Parathyroid adenoma (tissue), 2 donors: ENCODE measurements at regions not wholly inside any gene's neighbourhood (a gene's known extent, or its start where the extent isn't known, plus 50 kb on each side); places are given as distances from the start of the nearest gene placed in this dataset.

ENCODE experiments used
- H2AFZ ChIP-seq: fragments of 300-600 bp; sonication (generic); one replicate; pipeline ENCODE4 v1.7.0; 2017; ENCODE audit warnings: antibody characterized with exemption, mild to moderate bottlenecking
- H3K27ac ChIP-seq: fragments of 300-600 bp; sonication (generic); one replicate; pipeline ENCODE4 v1.7.0; 2017
- H3K27me3 ChIP-seq: fragments of 300-600 bp; sonication (generic); one replicate; pipeline ENCODE4 v1.7.0; 2017; ENCODE audit warnings: low read length; ENCODE audit not compliant: control insufficient read depth, insufficient read depth
- H3K36me3 ChIP-seq: fragments of 300-600 bp; sonication (generic); one replicate; pipeline ENCODE4 v1.7.0; 2017; ENCODE audit warnings: low read length; ENCODE audit not compliant: control insufficient read depth, insufficient read depth
- H3K4me1 ChIP-seq: fragments of 300-600 bp; sonication (generic); one replicate; pipeline ENCODE4 v1.7.0; 2017; ENCODE audit warnings: control low read depth
- H3K4me2 ChIP-seq: fragments of 300-600 bp; sonication (generic); one replicate; pipeline ENCODE4 v1.7.0; 2017; ENCODE audit warnings: low read length
- H3K4me3 ChIP-seq: fragments of 300-600 bp; sonication (generic); one replicate; pipeline ENCODE4 v1.7.0; 2017; ENCODE audit warnings: low read depth, low read length
- H3K79me2 ChIP-seq: fragments of 300-600 bp; sonication (generic); one replicate; pipeline ENCODE4 v1.7.0; 2017; ENCODE audit warnings: control low read depth
- H3K9ac ChIP-seq: fragments of 300-600 bp; sonication (generic); one replicate; pipeline ENCODE4 v1.7.0; 2017; ENCODE audit warnings: mild to moderate bottlenecking
- H3K9me3 ChIP-seq: fragments of 300-600 bp; sonication (generic); one replicate; pipeline ENCODE4 v1.7.0; 2017; ENCODE audit warnings: low read length; ENCODE audit not compliant: control insufficient read depth
- CTCF ChIP-seq: fragments of 300-600 bp; sonication (generic); IDR thresholded peaks from one replicate; pipeline ENCODE4 v1.7.0; 2017; ENCODE audit warnings: antibody characterized with exemption, mild to moderate bottlenecking
- donor health status: primary hyperparathyroidism.

- Histone ChIP-seq H3K4me3 (no peak overlapping the region), H3K27me3 (no peaks in the 10 kb centered on the region), H3K4me1 (no peaks in the 10 kb centered on the region), H3K9ac (no peak overlapping the region), H3K36me3 (no peaks in the 10 kb centered on the region), H3K9me3 (no peaks in the 10 kb centered on the region), H3K79me2 (no peaks in the 10 kb centered on the region), H2AFZ (no peak overlapping the region), H3K4me2 (no peak overlapping the region), H3K27ac (no peak overlapping the region)
- TF ChIP-seq CTCF: no peak
Measured at GRCh38 chr1:38436006-38436405, 389.4 kb upstream of the POU3F1 start.

GRCh38 chr1:38433084-38433722 lies 386.6 kb upstream of the POU3F1 start:
- H3K9ac ChIP-seq: no peak overlapping the region
- H3K4me2 ChIP-seq: no peak overlapping the region
- no peak overlapping the region for H3K27ac ChIP-seq

GRCh38 chr1:38431535-38432376 lies 385.2 kb upstream of the POU3F1 start:
- H3K9me3 ChIP-seq: no peaks in the 10 kb centered on the region
- no peaks in the 10 kb centered on the region for H3K79me2 ChIP-seq
- no peaks in the 10 kb centered on the region for H3K27me3 ChIP-seq
- no peak overlapping the region for H3K27ac ChIP-seq
- no peaks in the 10 kb centered on the region for H3K36me3 ChIP-seq
- no peak overlapping the region for H3K4me2 ChIP-seq
- no peak overlapping the region for H2AFZ ChIP-seq
- H3K4me3 ChIP-seq: no peak overlapping the region
- no peak overlapping the region for H3K9ac ChIP-seq
- no peak for TF ChIP-seq CTCF
- no peaks in the 10 kb centered on the region for H3K4me1 ChIP-seq

More at GRCh38 chr1:38433084-38433722, 386.6 kb upstream of the POU3F1 start:
- no peaks in the 10 kb centered on the region for H3K36me3 ChIP-seq
- H3K9me3 ChIP-seq: no peaks in the 10 kb centered on the region
- H3K4me3 ChIP-seq: no peak overlapping the region
- no peaks in the 10 kb centered on the region for H3K4me1 ChIP-seq
- H2AFZ ChIP-seq: no peak overlapping the region
- no peaks in the 10 kb centered on the region for H3K27me3 ChIP-seq
- no peaks in the 10 kb centered on the region for H3K79me2 ChIP-seq
- TF ChIP-seq CTCF: no peak

- H2AFZ ChIP-seq: no peak overlapping the region
- H3K4me2 ChIP-seq: no peak overlapping the region
Measured at GRCh38 chr1:38430949-38431348, 384.4 kb upstream of the POU3F1 start.

More at GRCh38 chr1:38430949-38431348, 384.4 kb upstream of the POU3F1 start:
- Histone ChIP-seq H3K36me3 (no peaks in the 10 kb centered on the region), H3K4me1 (no peaks in the 10 kb centered on the region), H3K4me3 (no peak overlapping the region), H3K9me3 (no peaks in the 10 kb centered on the region), H3K27me3 (no peaks in the 10 kb centered on the region), H3K27ac (no peak overlapping the region), H3K9ac (no peak overlapping the region), H3K79me2 (no peaks in the 10 kb centered on the region)
- no peak for TF ChIP-seq CTCF
